HG03520 (cell line): ENCODE measurements at regions not wholly inside any gene's neighbourhood (a gene's known extent, or its start where the extent isn't known, plus 50 kb on each side); places are given as distances from the start of the nearest gene placed in this dataset.

ENCODE experiments used
- ATAC-seq: cut with Tn5 transposase; IDR thresholded peaks from one replicate; pipeline ENCODE4 v1.9.1; 2021; ENCODE audit warnings: mild to moderate bottlenecking, moderate library complexity; ENCODE audit not compliant: unreplicated experiment

DNA sequence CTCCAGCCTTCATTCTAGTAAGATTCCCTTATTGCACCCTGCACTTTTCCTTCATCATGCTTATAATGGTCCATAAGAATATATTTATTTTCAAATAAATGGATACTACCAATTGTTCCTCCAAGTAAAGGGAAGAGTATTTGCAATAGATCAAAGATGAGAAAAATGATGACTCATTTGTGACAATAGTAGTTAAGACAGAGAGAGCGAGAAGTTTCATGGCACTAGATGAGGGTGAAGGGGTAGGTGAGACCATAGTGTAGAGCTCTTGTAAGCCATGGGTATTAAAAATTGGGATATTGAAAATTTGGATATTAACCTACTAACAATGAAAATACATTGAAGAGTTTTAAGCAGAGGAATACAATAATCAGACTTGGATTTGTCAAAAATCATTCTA is 404.6 kb downstream of the EFNA5 start:
- no peak for ATAC-seq

- ATAC-seq, result no peak
Observed at GRCh38 chr5:107265193-107265592, 405.5 kb downstream of the EFNA5 start.

DNA sequence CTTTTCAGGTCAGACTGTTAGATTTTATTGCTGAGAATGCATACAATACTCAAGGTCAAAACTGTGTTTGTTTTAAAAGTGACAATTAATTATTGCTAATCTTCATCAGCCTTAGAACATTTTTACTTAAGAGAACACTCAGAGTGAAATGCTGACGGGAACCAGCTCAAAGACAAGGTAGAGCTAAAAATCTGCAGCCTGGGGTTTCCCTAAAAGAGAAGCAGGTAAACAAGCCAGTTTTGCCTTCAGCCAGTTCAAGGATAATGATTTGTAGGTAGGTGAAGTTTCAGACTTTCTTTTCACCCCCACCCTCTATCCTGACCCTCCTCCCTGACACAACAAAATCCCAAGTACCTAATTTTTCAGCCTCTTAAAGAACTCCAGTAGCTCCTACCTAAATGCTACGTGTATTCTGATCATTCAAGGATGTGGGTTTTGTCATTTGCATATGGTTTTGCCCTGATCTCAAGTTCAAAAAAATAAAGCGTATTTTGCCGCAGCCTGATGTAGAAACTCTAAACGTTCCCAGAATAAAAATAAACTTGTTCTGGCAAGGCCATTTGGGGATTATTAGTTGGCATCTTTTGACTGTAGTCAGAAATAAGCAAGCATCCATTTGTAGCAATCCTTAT is 407.2 kb downstream of the EFNA5 start:
- ATAC-seq, result peak; percentile 80

DNA sequence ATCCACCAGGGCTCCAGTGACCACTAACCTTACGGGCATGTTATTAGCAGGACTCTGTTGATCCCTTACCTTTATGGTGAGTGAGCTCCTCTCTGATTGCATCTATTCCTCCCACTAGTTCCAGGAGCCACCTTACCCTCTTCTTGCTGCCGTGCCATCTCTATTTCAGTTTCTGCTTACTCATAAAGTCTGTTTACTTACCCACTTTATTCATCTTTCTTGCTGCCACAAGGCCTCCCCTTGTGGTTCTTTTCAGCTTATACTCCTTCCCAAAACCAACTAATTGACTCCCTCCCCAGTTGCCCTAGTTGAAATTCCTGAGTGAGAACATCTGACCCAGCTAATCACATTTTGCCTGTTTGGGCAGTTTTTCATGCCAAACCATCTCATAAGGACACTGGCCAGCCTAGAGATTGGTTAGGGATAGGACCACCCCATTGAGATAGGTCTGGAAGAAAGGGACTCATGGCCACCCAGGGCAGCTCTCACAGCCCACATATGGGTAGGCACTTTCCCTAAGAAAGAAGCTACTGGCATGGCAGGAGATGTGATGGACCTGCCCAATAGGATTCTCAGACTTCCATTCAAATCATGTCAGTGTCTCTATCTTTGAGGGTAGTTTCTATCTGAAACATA is 412.7 kb downstream of the EFNA5 start:
- ATAC-seq, result peak; percentile 64

DNA sequence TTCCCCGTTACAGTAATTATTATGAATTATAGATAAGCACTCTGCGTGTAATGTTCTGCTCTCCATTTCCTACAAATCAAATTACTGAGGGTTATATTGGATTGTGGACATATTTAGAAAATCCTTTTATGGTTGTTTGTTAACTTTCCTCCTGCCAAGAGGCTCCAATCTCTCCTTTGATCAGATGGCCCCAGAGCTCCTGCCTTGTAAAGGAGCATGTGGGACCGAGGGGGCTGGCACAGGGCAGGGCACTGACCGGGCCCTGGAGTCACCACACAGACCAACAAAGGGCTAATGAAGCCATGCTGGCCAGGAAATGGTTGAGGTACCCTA is 415.9 kb downstream of the EFNA5 start:
- no peak for ATAC-seq

- no peak for ATAC-seq
Observed at GRCh38 chr5:107254214-107254901, 416.4 kb downstream of the EFNA5 start.

GRCh38 chr5:107253246-107253645 is 417.5 kb downstream of the EFNA5 start:
- no peak for ATAC-seq

GRCh38 chr5:107251151-107251550 is 419.6 kb downstream of the EFNA5 start:
- ATAC-seq, result no peak

DNA sequence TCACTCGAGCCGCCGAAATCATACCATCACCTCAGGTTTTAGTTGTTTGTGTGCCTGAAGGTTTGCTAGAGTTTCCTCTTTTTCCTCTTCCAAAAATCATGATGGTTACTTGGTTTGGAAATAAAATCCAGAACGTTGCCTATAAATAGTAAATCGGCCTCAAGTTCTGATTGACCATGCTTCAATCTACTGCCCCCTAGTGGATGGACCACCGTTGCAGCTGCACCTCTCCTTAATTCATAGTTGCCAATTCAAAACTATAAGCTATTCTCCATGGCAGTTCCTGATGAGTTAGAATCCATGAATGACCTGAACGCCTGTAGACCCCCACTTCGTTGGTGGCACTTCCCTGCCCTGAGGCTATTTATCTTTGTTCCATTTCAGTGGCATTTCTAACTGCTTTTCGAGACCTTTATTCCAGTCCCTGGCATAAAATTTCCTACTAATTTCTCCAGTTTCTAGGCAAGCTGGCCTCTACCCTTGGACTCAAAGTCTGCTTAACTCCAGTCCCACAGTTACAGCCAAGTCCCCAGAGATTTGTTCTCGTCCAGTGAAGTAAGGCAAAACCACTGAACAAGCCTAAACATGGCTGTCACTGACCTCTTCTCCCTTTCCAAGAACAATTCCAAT is 422.6 kb downstream of the EFNA5 start:
- ATAC-seq, result peak; percentile 51

DNA sequence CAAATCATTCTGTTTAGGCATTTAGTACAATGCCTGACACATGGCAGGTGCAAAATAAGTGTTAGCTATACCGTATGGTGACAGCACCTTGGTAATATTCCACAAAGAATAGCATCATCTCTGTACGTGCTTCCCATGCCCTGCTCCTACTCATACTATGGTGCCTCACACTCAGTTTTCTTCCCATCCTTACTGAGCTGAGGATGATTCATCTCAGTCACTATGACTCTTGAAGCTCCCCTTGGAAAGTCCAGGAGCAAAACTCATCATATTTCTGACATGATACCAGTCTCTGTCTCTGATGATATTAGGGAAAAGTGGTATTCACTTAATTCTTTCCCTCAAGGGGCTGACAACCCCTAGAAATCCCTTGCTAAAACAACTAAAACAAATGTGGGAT is 423.3 kb downstream of the EFNA5 start:
- ATAC-seq, result no peak

GRCh38 chr5:107243220-107243579 is 427.5 kb downstream of the EFNA5 start:
- no peak for ATAC-seq

DNA sequence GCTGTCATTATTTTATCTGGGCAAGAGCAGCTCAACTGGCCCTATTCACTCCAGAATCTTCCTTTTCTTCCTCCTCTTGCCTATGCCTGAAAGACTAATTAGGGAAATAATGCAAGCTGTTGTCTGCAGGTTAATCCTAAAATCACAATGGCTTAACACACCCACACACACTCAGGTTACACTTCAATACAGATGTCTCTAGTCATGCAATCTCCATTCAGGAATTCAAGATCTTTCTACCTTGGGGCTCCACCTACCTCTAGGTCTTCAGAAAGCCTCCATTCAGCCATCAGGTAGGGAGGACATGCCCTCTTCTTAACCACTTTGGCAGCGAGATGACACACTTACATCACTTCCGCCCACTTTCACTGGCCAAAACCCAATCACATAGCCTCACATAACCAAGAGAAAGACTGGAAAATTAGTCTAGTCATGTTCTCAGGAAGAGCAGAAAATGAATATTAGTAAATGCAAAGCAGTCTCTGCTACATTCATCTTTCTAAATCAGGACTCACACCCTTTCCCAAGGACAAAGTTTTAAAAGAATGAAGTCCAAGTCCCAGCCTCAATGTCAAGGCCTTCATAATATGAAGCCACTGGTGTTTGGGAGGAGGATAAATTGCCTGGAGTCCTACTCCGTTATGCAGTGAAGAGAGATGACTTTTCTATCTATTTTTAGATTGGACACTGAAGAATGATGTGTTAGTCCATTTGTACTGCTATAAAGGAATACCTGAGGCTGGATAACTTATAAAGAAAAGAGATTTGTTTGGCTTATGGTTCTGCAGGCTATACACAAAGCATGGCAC is 428.1 kb downstream of the EFNA5 start:
- ATAC-seq, result no peak

GRCh38 chr5:107241841-107242240 is 428.9 kb downstream of the EFNA5 start:
- no peak for ATAC-seq

DNA sequence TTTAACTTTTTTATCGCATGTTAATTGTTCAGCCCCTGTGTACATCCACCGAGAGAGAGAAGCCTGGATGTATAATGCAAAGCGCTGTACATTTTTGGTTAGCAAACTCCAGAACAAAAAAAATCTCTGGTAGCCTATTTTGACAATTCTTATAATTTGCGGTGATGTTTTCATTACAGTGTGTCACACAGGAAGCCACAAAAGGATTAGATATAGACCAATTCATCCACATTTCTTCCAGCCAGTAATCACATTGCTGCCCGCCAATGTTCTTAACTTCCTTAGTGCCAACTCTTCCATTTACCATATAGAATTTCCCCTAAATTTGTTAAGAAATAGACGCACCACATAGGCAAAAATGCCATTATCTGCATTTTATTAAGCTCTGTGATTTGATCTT is 435.6 kb downstream of the EFNA5 start:
- no peak for ATAC-seq

GRCh38 chr5:107232788-107233187 is 437.9 kb downstream of the EFNA5 start:
- ATAC-seq, result no peak

DNA sequence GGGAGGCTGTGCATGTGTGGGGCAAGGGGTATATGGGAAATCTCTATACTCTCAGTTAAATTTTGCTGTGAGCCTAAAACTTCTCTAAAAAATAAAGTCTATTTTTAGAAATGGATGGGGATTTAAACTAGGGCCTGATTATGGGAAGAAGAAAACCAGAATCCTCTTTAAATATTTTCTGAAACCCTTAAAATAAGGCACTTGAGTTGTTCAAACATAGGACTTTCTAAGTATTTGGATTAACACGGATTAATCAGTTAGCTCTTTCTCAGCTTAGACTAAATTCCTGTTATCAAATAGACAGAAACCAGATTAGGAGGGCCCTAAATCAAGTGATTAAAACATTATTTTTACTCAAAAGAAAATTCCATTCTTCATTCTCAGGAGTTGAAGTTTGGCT is 438.4 kb downstream of the EFNA5 start:
- no peak for ATAC-seq

- no peak for ATAC-seq
Observed at GRCh38 chr5:107231191-107231590, 439.5 kb downstream of the EFNA5 start.

DNA sequence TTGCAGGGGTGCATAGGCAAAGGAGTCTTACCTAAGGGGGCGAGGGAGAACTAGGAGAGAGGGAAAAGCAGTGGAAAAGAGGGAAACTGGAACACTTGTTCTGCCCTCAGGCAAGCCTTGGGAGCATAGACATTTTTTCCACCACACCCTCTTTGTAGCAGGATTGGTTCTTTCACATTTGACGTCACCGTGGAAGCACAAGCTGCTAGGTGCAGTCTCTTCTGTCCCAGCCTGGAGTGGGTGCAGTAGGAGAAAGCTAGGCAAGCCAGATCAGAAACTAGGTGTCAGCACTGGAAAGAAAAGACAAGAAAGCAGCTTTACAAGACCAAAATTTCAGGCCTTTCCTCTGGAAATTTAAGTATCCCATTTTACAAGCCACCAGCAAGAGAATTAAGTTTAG is 440.4 kb downstream of the EFNA5 start:
- ATAC-seq, result no peak

- ATAC-seq, result no peak
Observed at GRCh38 chr5:107228226-107228625, 442.5 kb downstream of the EFNA5 start.

- ATAC-seq, result no peak
Observed at GRCh38 chr5:107224272-107224671, 446.5 kb downstream of the EFNA5 start.

DNA sequence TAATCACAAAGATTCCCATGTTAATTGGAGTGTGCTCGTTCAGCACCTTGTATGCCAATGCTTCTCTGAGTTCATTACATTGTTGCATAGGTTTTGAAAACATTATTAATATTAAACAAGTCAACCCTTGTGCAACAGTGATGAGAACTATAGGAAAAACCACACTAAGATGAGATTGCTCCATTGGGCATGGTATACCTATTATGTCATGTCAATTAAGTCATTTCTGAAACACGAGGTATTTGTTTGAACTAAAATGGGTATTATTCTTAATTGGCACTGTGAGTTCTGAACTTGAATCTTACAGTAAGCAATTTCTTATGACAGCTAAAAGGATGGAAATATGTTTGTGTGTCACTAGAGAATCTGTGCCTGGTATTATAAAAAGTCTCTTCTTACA is 447.7 kb downstream of the EFNA5 start:
- ATAC-seq, result no peak
